Fibroblast of lung (primary cell): ENCODE measurements at regions not wholly inside any gene's neighbourhood (a gene's known extent, or its start where the extent isn't known, plus 50 kb on each side); places are given as distances from the start of the nearest gene placed in this dataset.

Experiments used
- DNase-seq, 2 donors: peaks; one replicate each; pipeline versions ENCODE4 v3.0.0 to v3.0.0-alpha.2; 2010; ENCODE audit warnings: low read depth in 2 of 2
- H2AFZ ChIP-seq: 2 replicates; pipeline ENCODE4 v1.5.1; 2012; ENCODE audit warnings: low read length, control low read depth, inconsistent platforms
- H3K27ac ChIP-seq: 2 replicates; pipeline ENCODE4 v1.5.1; 2011; ENCODE audit warnings: low read length, control low read depth; ENCODE audit not compliant: insufficient read depth
- H3K27me3 ChIP-seq: 2 replicates; pipeline ENCODE4 v1.5.1; 2011; ENCODE audit warnings: mild to moderate bottlenecking, low read length; ENCODE audit not compliant: control insufficient read depth, insufficient read depth
- H3K36me3 ChIP-seq: 2 replicates; pipeline ENCODE4 v1.5.1; 2011; ENCODE audit warnings: low read length; ENCODE audit not compliant: control insufficient read depth, insufficient read depth
- H3K4me1 ChIP-seq: 2 replicates; pipeline ENCODE4 v1.5.1; 2011; ENCODE audit warnings: low read length; ENCODE audit not compliant: control insufficient read depth, insufficient read depth; ENCODE audit errors: extremely low read depth
- H3K4me2 ChIP-seq: 2 replicates; pipeline ENCODE4 v1.5.1; 2011; ENCODE audit warnings: low read length, control low read depth; ENCODE audit not compliant: insufficient read depth; ENCODE audit errors: extremely low read depth
- H3K4me3 ChIP-seq, 4 experiments: fragments of 200-600 bp in 1 of 4; sonication (generic) in 1 of 4; replicated peaks in 1 of 4; 2 replicates each; pipeline ENCODE4 v1.5.1; 2011 to 2016; ENCODE audit warnings: low read length in 4 of 4, low read depth in 3 of 4, mild to moderate bottlenecking in 3 of 4, control low read depth in 2 of 4, inconsistent platforms in 1 of 4, mixed read lengths in 1 of 4; ENCODE audit not compliant: insufficient read depth in 1 of 4; ENCODE audit errors: control extremely low read depth in 1 of 4
- H3K79me2 ChIP-seq: 2 replicates; pipeline ENCODE4 v1.5.1; 2012; ENCODE audit warnings: mild to moderate bottlenecking, low read length, inconsistent platforms; ENCODE audit not compliant: control insufficient read depth, insufficient read depth
- H3K9ac ChIP-seq: 2 replicates; pipeline ENCODE4 v1.5.1; 2011; ENCODE audit warnings: mild to moderate bottlenecking, low read length, control low read depth; ENCODE audit not compliant: insufficient read depth
- H3K9me3 ChIP-seq: 2 replicates; pipeline ENCODE4 v1.5.1; 2012; ENCODE audit warnings: low read depth, low read length; ENCODE audit not compliant: control insufficient read depth, insufficient read depth
- H4K20me1 ChIP-seq: 2 replicates; pipeline ENCODE4 v1.5.1; 2011; ENCODE audit warnings: low read length; ENCODE audit not compliant: control insufficient read depth, insufficient read depth; ENCODE audit errors: extremely low read depth
- EZH2 ChIP-seq: IDR thresholded peaks from 2 replicates; pipeline ENCODE4 v1.5.1; 2012; ENCODE audit warnings: low read length, control low read depth, mild to moderate bottlenecking; ENCODE audit errors: missing control alignments
- TF ChIP-seq, protein P1 (sequence below), 2 donors: IDR thresholded peaks in 1 of 2; conservative IDR thresholded peaks in 1 of 2; 1 replicate in 1 of 2; 2 replicates in 1 of 2; pipeline ENCODE4 v1.5.1; 2011 to 2012; ENCODE audit warnings: low read length in 2 of 2, control low read depth in 1 of 2, inconsistent platforms in 1 of 2, low read depth in 1 of 2, mild to moderate bottlenecking in 1 of 2

DNA sequence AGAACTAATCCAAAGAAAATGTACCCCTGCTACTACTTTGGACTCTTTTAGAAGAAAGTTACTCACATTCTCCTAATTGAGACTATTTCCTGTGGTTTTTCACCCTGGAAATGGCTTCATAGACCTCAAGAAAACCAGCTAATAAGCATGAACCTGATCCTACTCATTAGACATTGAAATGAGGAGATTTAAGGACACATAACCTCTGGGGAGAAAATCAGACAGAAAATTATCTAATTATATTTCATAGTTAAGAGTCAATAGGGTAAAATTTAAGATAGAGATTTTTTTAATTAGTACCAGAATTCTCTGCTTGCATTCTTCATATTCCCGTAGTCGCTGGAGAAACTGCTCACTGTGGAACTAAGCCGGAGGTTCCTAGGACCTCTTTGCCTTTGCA lies 114.6 kb upstream of the ACP3 start:
- Histone ChIP-seq H4K20me1 (no peaks in the 10 kb centered on the region), H3K4me2 (no peak overlapping the region), H3K9ac (no peak overlapping the region), H3K36me3 (no peaks in the 10 kb centered on the region), H3K9me3 (no peaks in the 10 kb centered on the region), H3K27ac (no peak overlapping the region), H3K27me3 (no peaks in the 10 kb centered on the region), H3K79me2 (no peaks in the 10 kb centered on the region), H3K4me3 (no peak overlapping the region), H3K4me1 (no peaks in the 10 kb centered on the region), H2AFZ (no peak overlapping the region)
- no peak for TF ChIP-seq EZH2
- TF ChIP-seq, protein P1, sequence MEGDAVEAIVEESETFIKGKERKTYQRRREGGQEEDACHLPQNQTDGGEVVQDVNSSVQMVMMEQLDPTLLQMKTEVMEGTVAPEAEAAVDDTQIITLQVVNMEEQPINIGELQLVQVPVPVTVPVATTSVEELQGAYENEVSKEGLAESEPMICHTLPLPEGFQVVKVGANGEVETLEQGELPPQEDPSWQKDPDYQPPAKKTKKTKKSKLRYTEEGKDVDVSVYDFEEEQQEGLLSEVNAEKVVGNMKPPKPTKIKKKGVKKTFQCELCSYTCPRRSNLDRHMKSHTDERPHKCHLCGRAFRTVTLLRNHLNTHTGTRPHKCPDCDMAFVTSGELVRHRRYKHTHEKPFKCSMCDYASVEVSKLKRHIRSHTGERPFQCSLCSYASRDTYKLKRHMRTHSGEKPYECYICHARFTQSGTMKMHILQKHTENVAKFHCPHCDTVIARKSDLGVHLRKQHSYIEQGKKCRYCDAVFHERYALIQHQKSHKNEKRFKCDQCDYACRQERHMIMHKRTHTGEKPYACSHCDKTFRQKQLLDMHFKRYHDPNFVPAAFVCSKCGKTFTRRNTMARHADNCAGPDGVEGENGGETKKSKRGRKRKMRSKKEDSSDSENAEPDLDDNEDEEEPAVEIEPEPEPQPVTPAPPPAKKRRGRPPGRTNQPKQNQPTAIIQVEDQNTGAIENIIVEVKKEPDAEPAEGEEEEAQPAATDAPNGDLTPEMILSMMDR (conservative IDR thresholded peaks at IDR 0.05 in 1 of 2, IDR thresholded peaks at IDR 0.05 in 1 of 2; ENCODE audit: low read depth in 1 of 2, low read length in 2 of 2), result no peak
- DNase-seq, result no peak

DNA sequence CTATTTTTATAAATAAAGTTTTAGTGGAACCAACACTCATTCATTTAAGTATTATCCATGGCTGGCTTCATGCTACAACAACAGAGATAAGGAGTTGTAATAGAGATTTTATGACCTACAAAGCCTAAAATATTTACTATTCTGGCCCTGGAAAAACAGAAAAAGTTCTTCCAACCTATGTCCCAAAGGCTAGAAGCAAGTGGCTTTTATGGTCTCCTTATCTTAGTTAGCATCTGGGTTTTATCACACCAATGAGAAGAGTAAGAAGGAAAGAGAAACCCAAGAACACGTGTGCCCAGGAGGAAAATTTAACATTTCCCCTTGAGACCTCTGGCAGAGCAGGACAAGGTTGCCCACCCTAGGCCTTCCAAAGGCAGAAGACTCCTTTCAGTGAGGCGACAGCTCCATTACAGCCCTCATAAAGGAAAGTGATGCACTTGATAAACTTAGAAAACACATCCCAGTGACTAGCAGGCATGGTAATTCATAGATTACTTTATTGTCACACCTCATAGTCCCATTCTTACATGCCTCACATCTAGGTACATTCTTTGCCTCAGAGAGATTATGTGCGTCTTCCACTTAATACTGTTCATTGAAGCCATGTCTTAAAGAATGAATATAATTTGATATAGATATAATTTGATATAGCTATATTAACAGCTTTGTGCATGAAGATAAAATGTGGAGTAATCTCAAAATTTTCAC lies 113.2 kb upstream of the ACP3 start:
- Histone ChIP-seq H3K4me1 (no peaks in the 10 kb centered on the region), H3K9ac (no peak overlapping the region), H3K27me3 (no peaks in the 10 kb centered on the region), H4K20me1 (no peaks in the 10 kb centered on the region), H3K4me3 (no peak overlapping the region), H3K36me3 (no peaks in the 10 kb centered on the region), H3K9me3 (no peaks in the 10 kb centered on the region), H3K4me2 (no peak overlapping the region), H2AFZ (no peak overlapping the region), H3K79me2 (no peaks in the 10 kb centered on the region), H3K27ac (no peak overlapping the region)
- no peak for TF ChIP-seq EZH2
- TF ChIP-seq, protein P1 (conservative IDR thresholded peaks at IDR 0.05 in 1 of 2, IDR thresholded peaks at IDR 0.05 in 1 of 2; ENCODE audit: low read depth in 1 of 2, low read length in 2 of 2), result no peak
- DNase-seq, result no peak

DNA sequence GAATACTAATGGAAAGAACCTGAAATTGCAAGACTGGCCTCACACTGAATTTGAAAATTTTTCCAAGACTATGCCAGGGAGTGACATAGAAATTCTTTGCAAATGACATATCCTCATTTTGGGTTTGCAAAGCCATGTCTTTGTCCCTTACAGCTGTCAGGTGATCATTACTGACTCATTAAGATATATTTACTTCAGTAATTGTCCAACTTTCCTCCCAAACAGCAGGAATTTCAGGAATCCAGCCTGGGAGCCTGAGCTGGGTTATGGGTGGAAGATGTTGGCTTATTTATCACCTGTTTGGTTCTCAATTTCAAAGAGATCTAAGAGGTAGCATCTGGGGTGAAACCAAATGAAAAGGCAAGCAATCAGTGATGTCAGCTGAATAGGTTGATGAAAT lies 111.6 kb upstream of the ACP3 start:
- Histone ChIP-seq H4K20me1 (no peaks in the 10 kb centered on the region), H3K9me3 (no peaks in the 10 kb centered on the region), H3K27ac (no peak overlapping the region), H2AFZ (no peak overlapping the region), H3K9ac (no peak overlapping the region), H3K4me1 (no peaks in the 10 kb centered on the region), H3K27me3 (no peaks in the 10 kb centered on the region), H3K79me2 (no peaks in the 10 kb centered on the region), H3K4me3 (no peak overlapping the region), H3K36me3 (no peaks in the 10 kb centered on the region), H3K4me2 (no peak overlapping the region)
- no peak for TF ChIP-seq EZH2
- TF ChIP-seq, protein P1 (conservative IDR thresholded peaks at IDR 0.05 in 1 of 2, IDR thresholded peaks at IDR 0.05 in 1 of 2; ENCODE audit: low read depth in 1 of 2, low read length in 2 of 2), result no peak
- peak in 1 of 2 donors; percentile 18 for DNase-seq
